ENCODE measurements at regions not wholly inside any gene's neighbourhood (a gene's known extent, or its start where the extent isn't known, plus 50 kb on each side); places are given as distances from the start of the nearest gene placed in this dataset.

GRCh38 chr20:39214828-39215227 lies 252.7 kb downstream of the DHX35 start:
- no peak for DNase-seq (ENCODE audit: low spot score)

- DNase-seq (ENCODE audit: low spot score): no peak
These were observed 251.5 kb downstream of the DHX35 start for GRCh38 chr20:39213476-39214145.

- no peak for DNase-seq (ENCODE audit: low spot score)
These were observed 249.1 kb downstream of the DHX35 start for GRCh38 chr20:39211060-39211748.

GRCh38 chr20:39210341-39211036 lies 248.3 kb downstream of the DHX35 start:
- no peak for DNase-seq (ENCODE audit: low spot score)

- no peak for DNase-seq (ENCODE audit: low spot score)
These were observed 244.9 kb downstream of the DHX35 start for GRCh38 chr20:39206899-39207564.

GRCh38 chr20:39195582-39196021 lies 233.5 kb downstream of the DHX35 start:
- no peak for DNase-seq (ENCODE audit: low spot score)

- peak; percentile 14 for DNase-seq (ENCODE audit: low spot score)
These were observed 228.8 kb downstream of the DHX35 start for GRCh38 chr20:39190666-39191570.

- no peak for DNase-seq (ENCODE audit: low spot score)
These were observed 226.2 kb downstream of the DHX35 start for GRCh38 chr20:39188266-39188765.

- DNase-seq (ENCODE audit: low spot score): no peak
These were observed 219.3 kb downstream of the DHX35 start for GRCh38 chr20:39181490-39181889.

GRCh38 chr20:39176457-39176856 lies 214.3 kb downstream of the DHX35 start:
- no peak for DNase-seq (ENCODE audit: low spot score)

- no peak for DNase-seq (ENCODE audit: low spot score)
These were observed 208.8 kb downstream of the DHX35 start for GRCh38 chr20:39170896-39171463.

GRCh38 chr20:39165099-39165498 lies 203.0 kb downstream of the DHX35 start:
- DNase-seq (ENCODE audit: low spot score): no peak

- no peak for DNase-seq (ENCODE audit: low spot score)
These were observed 202.5 kb downstream of the DHX35 start for GRCh38 chr20:39164642-39165041.

- no peak for DNase-seq (ENCODE audit: low spot score)
These were observed 201.8 kb downstream of the DHX35 start for GRCh38 chr20:39163993-39164392.

GRCh38 chr20:39161900-39162299 lies 199.8 kb downstream of the DHX35 start:
- DNase-seq (ENCODE audit: low spot score): no peak

GRCh38 chr20:39155971-39156370 lies 193.8 kb downstream of the DHX35 start:
- no peak for DNase-seq (ENCODE audit: low spot score)

GRCh38 chr20:39152742-39153141 lies 190.6 kb downstream of the DHX35 start:
- no peak for DNase-seq (ENCODE audit: low spot score)

GRCh38 chr20:39152126-39152525 lies 190.0 kb downstream of the DHX35 start:
- no peak for DNase-seq (ENCODE audit: low spot score)

- DNase-seq (ENCODE audit: low spot score): no peak
These were observed 188.4 kb downstream of the DHX35 start for GRCh38 chr20:39150501-39150900.

- no peak for DNase-seq (ENCODE audit: low spot score)
These were observed 184.2 kb downstream of the DHX35 start for GRCh38 chr20:39146394-39146793.

GRCh38 chr20:39145921-39146320 lies 183.8 kb downstream of the DHX35 start:
- DNase-seq (ENCODE audit: low spot score): no peak

Data from LoVo (cell line).